Fibroblast of gingiva (primary cell): ENCODE measurements at regions not wholly inside any gene's neighbourhood (a gene's known extent, or its start where the extent isn't known, plus 50 kb on each side); places are given as distances from the start of the nearest gene placed in this dataset.

Experiments
- DNase-seq: peaks from one replicate; pipeline ENCODE4 v3.0.0-alpha.2; 2011; ENCODE audit warnings: low read depth

DNA sequence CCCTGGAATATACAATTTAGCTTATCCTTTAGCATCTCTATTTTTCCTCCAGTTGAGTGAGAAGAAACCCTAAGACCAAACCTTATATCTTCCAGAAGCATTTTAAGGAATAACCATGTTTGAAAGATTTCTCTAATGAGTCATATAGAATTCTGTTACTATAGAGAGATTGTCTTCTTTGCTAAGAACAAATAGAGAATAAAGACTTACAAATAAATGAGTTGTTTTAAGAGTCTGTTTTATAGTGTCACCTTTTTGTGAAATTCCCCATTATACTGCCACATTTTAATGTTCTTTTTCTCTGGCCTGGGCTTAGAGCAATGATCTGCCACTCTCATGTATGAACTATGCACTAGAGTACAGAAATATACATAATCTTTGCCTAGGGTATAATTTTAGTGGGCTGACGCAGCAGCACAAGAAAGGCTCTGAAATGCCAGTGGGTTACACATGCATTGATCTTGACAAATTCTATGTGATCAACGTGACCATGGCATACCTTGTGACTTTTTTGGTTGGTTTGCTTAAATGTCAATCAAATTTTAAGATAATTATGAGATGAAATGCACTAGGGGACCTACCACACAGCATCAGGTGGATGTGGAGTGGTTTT is 145.1 kb upstream of the MKLN1 start:
- no peak for DNase-seq

- DNase-seq = no peak
Observed at GRCh38 chr7:131183072-131183471, 144.6 kb upstream of the MKLN1 start.

DNA sequence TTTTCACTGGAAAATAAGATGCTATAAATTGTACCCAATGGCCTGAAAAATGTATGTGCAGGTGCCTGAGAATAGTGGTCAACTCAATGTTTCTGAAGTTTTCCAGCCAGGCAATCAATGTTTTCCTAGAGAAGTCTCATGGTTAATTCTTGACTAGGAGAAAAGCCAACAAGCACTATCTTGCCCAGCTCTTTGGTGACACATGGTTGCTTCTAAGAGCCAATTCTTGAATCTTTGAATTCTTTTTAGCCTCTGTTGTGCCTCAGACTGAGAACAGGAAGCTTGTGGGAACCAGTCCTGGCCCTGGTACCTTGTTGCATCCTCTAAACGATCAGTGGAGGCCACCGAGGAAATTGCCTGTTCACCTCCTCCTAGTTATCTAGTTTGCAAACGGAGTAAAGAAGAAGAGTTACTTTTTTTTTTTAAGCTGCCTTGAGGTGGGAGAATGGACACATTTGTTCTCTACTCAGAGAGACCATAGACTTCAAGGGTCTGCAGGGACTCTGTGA is 144.0 kb upstream of the MKLN1 start:
- no peak for DNase-seq

GRCh38 chr7:131186816-131187215 is 140.9 kb upstream of the MKLN1 start:
- DNase-seq = no peak

- peak; percentile 93 for DNase-seq
Observed at GRCh38 chr7:131188367-131189339, 139.0 kb upstream of the MKLN1 start.

- no peak for DNase-seq
Observed at GRCh38 chr7:131189488-131189887, 138.2 kb upstream of the MKLN1 start.

GRCh38 chr7:131190146-131190545 is 137.5 kb upstream of the MKLN1 start:
- no peak for DNase-seq

- no peak for DNase-seq
Observed at GRCh38 chr7:131190581-131190980, 137.1 kb upstream of the MKLN1 start.

GRCh38 chr7:131194070-131194865 is 133.4 kb upstream of the MKLN1 start:
- peak; percentile 29 for DNase-seq

DNA sequence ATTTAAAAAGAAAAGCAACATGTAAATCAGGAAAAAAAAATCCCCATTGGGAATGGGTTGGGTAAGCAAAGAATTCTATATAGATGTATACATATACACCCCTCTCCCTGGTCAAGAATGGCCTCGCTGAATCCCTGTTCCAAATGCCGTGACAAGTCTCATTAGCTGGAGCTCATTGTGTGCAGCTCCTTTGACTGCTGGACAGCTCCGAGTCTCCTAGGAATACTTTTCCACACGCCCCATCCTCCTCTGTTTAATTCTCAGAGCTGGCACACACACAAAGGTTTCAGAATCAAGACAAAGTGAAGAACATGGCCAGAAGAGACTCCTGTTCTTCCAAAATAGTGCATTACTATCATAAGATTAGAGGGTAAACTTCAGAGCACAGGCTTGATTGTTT is 130.9 kb upstream of the MKLN1 start:
- DNase-seq = peak; percentile 14

- DNase-seq = no peak
Observed at GRCh38 chr7:131197920-131198615, 129.6 kb upstream of the MKLN1 start.

- no peak for DNase-seq
Observed at GRCh38 chr7:131202451-131202850, 125.2 kb upstream of the MKLN1 start.

GRCh38 chr7:131203291-131203976 is 124.2 kb upstream of the MKLN1 start:
- peak; percentile 64 for DNase-seq

GRCh38 chr7:131208777-131209176 is 118.9 kb upstream of the MKLN1 start:
- DNase-seq = no peak

DNA sequence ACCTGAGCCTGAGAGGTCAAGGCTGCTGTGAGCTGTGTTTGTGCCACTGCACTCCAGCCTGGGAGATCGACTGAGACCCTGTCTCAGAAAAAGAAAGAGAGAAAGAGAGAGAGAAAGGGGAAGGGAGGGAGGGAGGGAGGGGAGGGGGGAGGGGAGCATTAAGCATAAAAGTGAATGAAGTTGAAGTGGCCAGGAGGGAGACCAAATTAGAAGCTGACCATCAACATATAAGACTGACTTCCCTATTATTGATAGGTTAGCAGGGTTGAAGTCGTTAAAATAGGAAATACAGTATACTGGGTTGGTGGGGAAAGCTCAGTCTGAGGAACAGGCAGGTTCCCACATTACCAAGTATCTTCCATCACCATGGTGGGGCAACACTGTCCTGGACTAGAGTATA is 117.1 kb upstream of the MKLN1 start:
- DNase-seq = no peak

GRCh38 chr7:131211500-131211899 is 116.2 kb upstream of the MKLN1 start:
- no peak for DNase-seq

GRCh38 chr7:131212114-131212513 is 115.6 kb upstream of the MKLN1 start:
- DNase-seq = no peak

DNA sequence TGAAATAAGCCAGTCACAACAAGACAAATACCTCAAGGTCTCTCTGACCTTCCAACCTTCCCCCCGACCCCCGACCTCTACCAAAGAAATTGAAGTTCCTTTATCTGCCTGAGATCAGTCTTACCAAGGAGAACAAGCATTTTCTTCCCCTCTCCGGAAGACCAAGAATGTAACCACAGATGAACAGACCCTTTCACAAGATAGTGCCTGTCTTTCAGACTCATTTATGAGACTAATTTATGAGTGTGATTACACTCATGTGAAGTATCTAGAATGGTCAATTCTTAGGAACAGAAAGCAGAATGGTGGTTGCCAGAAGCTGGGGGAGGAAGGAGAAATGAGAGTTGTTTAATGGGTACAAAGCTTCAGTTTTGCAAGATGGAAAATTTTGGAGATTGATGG is 108.9 kb upstream of the MKLN1 start:
- DNase-seq = no peak

DNA sequence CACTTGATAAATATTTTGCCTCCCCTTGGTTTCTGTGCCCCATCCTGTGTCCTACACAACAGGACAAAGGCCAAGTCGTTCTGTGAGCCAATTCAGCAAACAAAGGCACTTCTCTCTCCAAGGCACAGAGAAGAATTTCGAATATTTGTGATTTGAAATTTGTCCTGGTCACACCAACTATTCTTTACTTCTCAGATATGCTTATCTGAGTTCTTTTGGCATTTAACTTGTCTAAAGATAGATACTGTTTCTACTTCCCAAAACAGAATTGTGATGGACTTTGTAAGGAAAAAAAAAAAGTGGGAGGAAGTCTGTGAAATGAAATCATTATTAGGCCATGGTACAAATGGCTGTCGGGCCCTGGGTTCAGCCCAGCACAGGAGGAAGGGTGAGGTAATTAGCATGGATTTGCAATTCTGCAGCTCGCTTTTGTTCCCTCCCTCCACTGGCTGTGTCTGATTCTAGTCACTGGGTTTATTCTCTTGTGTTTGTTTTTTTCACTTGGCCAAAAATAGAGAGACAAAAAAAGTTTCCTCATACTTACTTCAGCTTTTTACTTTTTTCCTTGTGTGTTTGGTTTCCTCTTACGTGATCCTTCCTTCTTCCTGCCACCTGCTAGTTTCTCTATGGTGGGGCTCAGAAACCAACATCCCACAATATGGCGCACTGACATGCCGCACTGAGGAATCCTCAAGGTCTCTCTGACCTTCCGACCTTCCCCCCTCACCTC is 108.2 kb upstream of the MKLN1 start:
- no peak for DNase-seq

- DNase-seq = no peak
Observed at GRCh38 chr7:131221061-131221460, 106.6 kb upstream of the MKLN1 start.
